GM20000 (cell line): ENCODE measurements at regions not wholly inside any gene's neighbourhood (a gene's known extent, or its start where the extent isn't known, plus 50 kb on each side); places are given as distances from the start of the nearest gene placed in this dataset.
"Not testable (repeated sequence)": the region's sequence is repeated elsewhere in the genome, so short reads cannot be mapped to it uniquely, and the experiment has no call there.

ENCODE experiments used
- DNase-seq: peaks from one replicate; pipeline ENCODE4 v3.0.0; 2012; ENCODE audit warnings: low spot score
- CTCF ChIP-seq: IDR thresholded peaks from 2 replicates; pipeline ENCODE4 v1.5.1; 2012; ENCODE audit warnings: mild to moderate bottlenecking, control low read depth; ENCODE audit errors: extremely low read depth, missing control alignments

- no peak for TF ChIP-seq CTCF
- no peak for DNase-seq
These were observed 107.8 kb upstream of the PNPT1 start for GRCh38 chr2:55801436-55801835.

DNA sequence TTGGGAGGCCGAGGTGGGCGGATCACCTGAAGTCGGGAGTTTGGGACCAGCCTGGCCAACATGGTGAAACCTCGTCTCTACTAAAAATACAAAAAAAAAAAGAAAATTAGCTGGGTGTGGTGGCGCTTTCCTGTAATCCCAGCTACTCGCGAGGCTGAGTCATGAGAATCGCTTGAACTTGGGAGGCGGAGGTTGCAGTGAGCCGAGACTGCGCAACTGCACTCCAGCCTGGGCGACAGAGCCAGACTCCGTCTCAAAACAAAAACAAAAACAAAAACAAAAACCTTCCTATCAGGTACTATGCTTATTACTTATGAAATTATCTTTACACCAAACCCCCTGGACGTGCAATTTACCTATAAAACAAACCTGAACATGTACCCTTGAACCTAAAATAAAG is 106.0 kb upstream of the PNPT1 start:
- not testable (repeated sequence) for DNase-seq

GRCh38 chr2:55796121-55796520 is 102.5 kb upstream of the PNPT1 start:
- no peak for DNase-seq

DNA sequence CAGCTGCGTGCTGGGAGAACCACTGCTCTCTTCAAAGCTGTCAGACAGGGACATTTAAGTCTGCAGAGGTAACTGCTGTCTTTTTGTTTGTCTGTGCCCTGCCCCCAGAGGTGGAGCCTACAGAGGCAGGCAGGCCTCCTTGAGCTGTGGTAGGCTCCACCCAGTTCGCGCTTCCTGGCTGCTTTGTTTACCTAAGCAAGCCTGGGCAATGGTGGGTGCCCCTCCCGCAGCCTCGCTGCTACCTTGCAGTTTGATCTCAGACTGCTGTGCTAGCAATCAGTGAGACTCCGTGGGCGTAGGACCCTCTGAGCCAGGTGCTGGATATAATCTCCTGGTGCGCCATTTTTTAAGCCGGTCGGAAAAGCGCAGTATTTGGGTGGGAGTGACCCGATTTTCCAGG is 100.0 kb upstream of the PNPT1 start:
- not testable (repeated sequence) for DNase-seq

More at GRCh38 chr2:55796121-55796520, 102.5 kb upstream of the PNPT1 start:
- TF ChIP-seq CTCF, result no peak

DNA sequence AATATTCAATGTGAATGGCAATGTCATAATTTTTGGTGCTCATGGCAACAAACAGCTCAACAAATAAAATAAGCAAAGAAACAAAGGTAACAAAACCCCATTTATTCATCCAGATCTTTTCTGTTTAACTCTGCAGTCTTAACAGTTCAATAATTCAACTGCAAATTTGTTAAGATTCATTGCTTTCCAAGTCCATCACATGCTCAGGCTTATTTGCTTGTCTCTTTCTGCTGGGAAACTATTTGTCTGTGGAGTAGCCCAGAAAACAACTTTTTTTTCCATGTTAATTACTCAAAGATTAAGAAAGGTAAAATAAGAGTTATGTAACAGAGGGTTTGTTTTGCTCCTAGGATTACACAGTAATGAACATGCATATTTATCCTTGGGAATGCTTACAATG is 92.6 kb upstream of the PNPT1 start:
- no peak for DNase-seq

GRCh38 chr2:55783751-55784150 is 90.1 kb upstream of the PNPT1 start:
- DNase-seq, result not testable (repeated sequence)

More for the DNA sequence above, 92.6 kb upstream of the PNPT1 start:
- no peak for TF ChIP-seq CTCF

DNA sequence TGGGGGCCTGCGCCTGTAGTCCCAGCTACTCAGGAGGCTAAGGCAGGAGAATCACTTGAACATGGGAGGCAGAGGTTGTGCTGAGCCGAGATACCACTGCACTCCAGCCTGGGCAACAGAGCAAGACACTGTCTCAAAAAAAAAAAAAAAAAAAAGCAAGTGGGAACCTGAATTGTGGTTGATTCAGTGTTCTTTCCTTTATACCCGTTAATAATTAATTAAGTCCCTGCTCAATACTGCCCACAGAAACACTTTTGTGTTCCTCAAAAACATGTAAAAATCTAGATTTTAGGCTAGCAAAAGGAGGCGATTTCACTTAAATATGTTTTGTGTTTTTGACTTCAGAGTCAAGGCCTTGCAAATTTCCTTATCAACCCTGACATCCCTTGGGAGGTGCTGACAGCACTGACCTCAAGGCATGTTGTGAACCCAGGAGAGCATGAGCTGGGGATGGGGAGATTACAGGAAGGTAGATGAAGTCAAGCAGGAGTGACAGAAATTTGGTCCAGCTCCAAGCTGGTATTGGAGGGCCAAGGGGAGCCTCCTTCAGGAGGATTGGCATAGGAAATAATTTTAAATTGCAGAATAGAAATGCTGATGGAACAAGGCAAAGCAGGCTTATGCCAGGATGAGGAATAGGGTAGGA is 89.0 kb upstream of the PNPT1 start:
- DNase-seq, result no peak
- TF ChIP-seq CTCF, result no peak

DNA sequence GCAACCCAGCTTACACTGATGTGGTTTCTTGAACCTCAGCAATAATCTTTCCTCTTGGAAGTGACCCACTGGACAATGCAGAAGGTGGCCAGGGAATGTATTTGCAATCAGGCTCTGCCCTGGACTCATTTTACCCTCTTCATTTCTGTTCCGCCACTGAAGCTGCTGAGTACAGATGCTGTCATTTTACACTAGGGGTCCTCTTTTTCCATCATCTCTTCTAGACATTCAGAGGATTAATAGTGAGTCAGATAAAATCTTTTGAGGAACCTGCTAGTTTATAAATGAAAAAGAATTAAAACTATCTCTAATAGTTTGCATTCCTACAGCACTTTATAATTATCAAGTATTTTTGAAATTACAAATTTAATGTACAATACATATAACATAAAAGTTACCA is 87.9 kb upstream of the PNPT1 start:
- no peak for TF ChIP-seq CTCF
- DNase-seq, result no peak

GRCh38 chr2:55780697-55781096 is 87.1 kb upstream of the PNPT1 start:
- DNase-seq, result no peak

More at GRCh38 chr2:55780697-55781096, 87.1 kb upstream of the PNPT1 start:
- no peak for TF ChIP-seq CTCF
